SK-N-SH (cell line): ENCODE measurements at regions not wholly inside any gene's neighbourhood (a gene's known extent, or its start where the extent isn't known, plus 50 kb on each side); places are given as distances from the start of the nearest gene placed in this dataset.

Experiments
- ELF1 ChIP-seq: IDR thresholded peaks from 2 replicates; pipeline ENCODE4 v1.4.0; 2012
- EP300 ChIP-seq, 2 experiments: IDR thresholded peaks; 2 replicates each; pipeline versions ENCODE4 v1.4.0 to v1.6.1; 2012; ENCODE audit warnings: borderline replicate concordance in 1 of 2, low read depth in 1 of 2, low read length in 1 of 2
- EZH2phosphoT487 ChIP-seq: fragments of 200-600 bp; sonication (generic); IDR thresholded peaks from 2 replicates; pipeline ENCODE4 v1.6.1; 2017; ENCODE audit warnings: low read depth, mixed run types, mild to moderate bottlenecking, antibody characterized with exemption, moderate library complexity, borderline replicate concordance
- MXI1 ChIP-seq: IDR thresholded peaks from 2 replicates; pipeline ENCODE4 v1.6.1; 2012; ENCODE audit warnings: mild to moderate bottlenecking, low read depth, low read length, improper control_type of control experiment
- POLR2AphosphoS5 ChIP-seq: IDR thresholded peaks from 2 replicates; pipeline ENCODE4 v1.6.1; 2012; ENCODE audit warnings: low read depth, low read length
- RAD21 ChIP-seq: IDR thresholded peaks from 2 replicates; pipeline ENCODE4 v1.6.1; 2012; ENCODE audit warnings: mild to moderate bottlenecking, low read length
- REST ChIP-seq: IDR thresholded peaks from 2 replicates; pipeline ENCODE4 v1.6.1; 2012; ENCODE audit warnings: mild to moderate bottlenecking, low read depth, low read length, moderate library complexity
- RFX5 ChIP-seq: IDR thresholded peaks from 2 replicates; pipeline ENCODE4 v1.6.1; 2012; ENCODE audit warnings: mild to moderate bottlenecking, improper control_type of control experiment, low read length
- YY1 ChIP-seq: IDR thresholded peaks from 2 replicates; pipeline ENCODE4 v1.4.0; 2012; ENCODE audit warnings: low read depth, mild to moderate bottlenecking
- TF ChIP-seq, protein P1 (sequence below): IDR thresholded peaks from 2 replicates; pipeline ENCODE4; 2012
- TF ChIP-seq, protein P2 (sequence below): fragments of 200-600 bp; sonication (generic); IDR thresholded peaks from 2 replicates; pipeline ENCODE4 v1.6.1; 2017; ENCODE audit warnings: antibody characterized with exemption, mild to moderate bottlenecking, moderate library complexity

DNA sequence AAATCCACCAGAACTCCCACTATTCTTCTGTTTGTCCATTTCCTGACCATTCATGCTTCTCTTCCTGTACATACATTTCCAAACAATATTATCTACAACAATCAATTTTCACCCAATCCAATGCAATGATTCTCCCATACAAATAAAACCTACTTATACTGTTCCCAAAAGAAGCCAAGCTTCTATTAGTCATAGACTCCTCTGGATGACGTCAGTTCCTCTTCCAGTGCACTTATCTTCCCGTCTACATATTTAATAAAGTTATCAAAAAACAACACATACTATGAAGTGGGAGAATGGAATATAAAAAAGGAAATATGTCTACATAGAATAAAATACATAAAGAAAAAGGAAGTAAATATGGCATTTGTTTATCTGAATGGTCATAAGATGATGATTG lies 165.4 kb downstream of the FOXG1 start:
- TF ChIP-seq RAD21 (no peak), EZH2phosphoT487 (no peak), POLR2AphosphoS5 (no peak), REST (no peak), EP300 (IDR thresholded peaks at IDR 0.05; ENCODE audit: borderline replicate concordance in 1 of 2, low read depth in 1 of 2, low read length in 1 of 2) (no peak), RFX5 (no peak), YY1 (no peak), MXI1 (no peak), ELF1 (no peak)
- TF ChIP-seq, protein P1, sequence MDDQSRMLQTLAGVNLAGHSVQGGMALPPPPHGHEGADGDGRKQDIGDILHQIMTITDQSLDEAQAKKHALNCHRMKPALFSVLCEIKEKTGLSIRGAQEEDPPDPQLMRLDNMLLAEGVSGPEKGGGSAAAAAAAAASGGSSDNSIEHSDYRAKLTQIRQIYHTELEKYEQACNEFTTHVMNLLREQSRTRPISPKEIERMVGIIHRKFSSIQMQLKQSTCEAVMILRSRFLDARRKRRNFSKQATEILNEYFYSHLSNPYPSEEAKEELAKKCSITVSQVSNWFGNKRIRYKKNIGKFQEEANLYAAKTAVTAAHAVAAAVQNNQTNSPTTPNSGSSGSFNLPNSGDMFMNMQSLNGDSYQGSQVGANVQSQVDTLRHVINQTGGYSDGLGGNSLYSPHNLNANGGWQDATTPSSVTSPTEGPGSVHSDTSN, result no peak
- TF ChIP-seq, protein P2, sequence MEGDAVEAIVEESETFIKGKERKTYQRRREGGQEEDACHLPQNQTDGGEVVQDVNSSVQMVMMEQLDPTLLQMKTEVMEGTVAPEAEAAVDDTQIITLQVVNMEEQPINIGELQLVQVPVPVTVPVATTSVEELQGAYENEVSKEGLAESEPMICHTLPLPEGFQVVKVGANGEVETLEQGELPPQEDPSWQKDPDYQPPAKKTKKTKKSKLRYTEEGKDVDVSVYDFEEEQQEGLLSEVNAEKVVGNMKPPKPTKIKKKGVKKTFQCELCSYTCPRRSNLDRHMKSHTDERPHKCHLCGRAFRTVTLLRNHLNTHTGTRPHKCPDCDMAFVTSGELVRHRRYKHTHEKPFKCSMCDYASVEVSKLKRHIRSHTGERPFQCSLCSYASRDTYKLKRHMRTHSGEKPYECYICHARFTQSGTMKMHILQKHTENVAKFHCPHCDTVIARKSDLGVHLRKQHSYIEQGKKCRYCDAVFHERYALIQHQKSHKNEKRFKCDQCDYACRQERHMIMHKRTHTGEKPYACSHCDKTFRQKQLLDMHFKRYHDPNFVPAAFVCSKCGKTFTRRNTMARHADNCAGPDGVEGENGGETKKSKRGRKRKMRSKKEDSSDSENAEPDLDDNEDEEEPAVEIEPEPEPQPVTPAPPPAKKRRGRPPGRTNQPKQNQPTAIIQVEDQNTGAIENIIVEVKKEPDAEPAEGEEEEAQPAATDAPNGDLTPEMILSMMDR, result no peak
